Transverse colon (tissue), 4 donors: ENCODE measurements at regions not wholly inside any gene's neighbourhood (a gene's known extent, or its start where the extent isn't known, plus 50 kb on each side); places are given as distances from the start of the nearest gene placed in this dataset.

Experiments
- DNase-seq: peaks from one replicate; pipeline ENCODE4 v3.0.0-alpha.2; 2019
- H3K27ac ChIP-seq, 4 donors: fragments of 200-600 bp; sonication (generic); 2 replicates each; pipeline ENCODE4 v1.5.1; 2016 to 2018; ENCODE audit warnings: inconsistent platforms in 4 of 4
- H3K27me3 ChIP-seq: fragments of 200-600 bp; sonication (generic); 2 replicates; pipeline ENCODE4 v1.5.1; 2017; ENCODE audit warnings: inconsistent platforms
- H3K36me3 ChIP-seq, 4 donors: fragments of 200-600 bp; sonication (generic); 2 replicates each; pipeline ENCODE4 v1.5.1; 2017 to 2019; ENCODE audit warnings: inconsistent platforms in 4 of 4
- H3K4me1 ChIP-seq, 4 donors: fragments of 200-600 bp; sonication (generic); 2 replicates each; pipeline ENCODE4 v1.5.1; 2017 to 2020; ENCODE audit warnings: inconsistent platforms in 4 of 4
- H3K4me3 ChIP-seq, 4 donors: fragments of 200-600 bp; sonication (generic); 1 replicate in 1 of 4; 2 replicates in 3 of 4; pipeline versions ENCODE4 v1.5.1 to v1.6.1; 2017 to 2019; ENCODE audit warnings: inconsistent platforms in 4 of 4
- H3K9me3 ChIP-seq, 2 donors: fragments of 200-600 bp; sonication (generic); 2 replicates each; pipeline ENCODE4 v1.5.1; 2017 to 2019; ENCODE audit warnings: inconsistent platforms in 2 of 2
- EP300 ChIP-seq: sonication (generic); formaldehyde crosslinking; IDR thresholded peaks from one replicate; pipeline ENCODE4 v1.6.1; 2017; ENCODE audit warnings: antibody characterized with exemption, low read depth
- POLR2A ChIP-seq: fragments of 450-650 bp; IDR thresholded peaks from one replicate; pipeline ENCODE4 v1.6.1; 2016; ENCODE audit warnings: antibody characterized with exemption, mild to moderate bottlenecking, moderate library complexity
- POLR2AphosphoS5 ChIP-seq, 3 donors: sonication (generic); formaldehyde crosslinking; IDR thresholded peaks; one replicate each; pipeline ENCODE4 v1.6.1; 2016; ENCODE audit warnings: antibody characterized with exemption in 3 of 3
- WGBS, 2 donors: methylation state at CpG; one replicate each; pipeline ENCODE4 v1.1.5; 2018; ENCODE audit warnings: low coverage in 1 of 2; 5-methylcytosine and 5-hydroxymethylcytosine counted together
- in situ Hi-C, 4 donors: fragments of 200-750 bp; cut with MboI; loops; one replicate each; pipeline versions ENCODE4 v1.15.0 to v1.15.1; 2017; ENCODE audit warnings: low sequenced_read_pairs in 3 of 4, low pct_ligation_motif_present in 1 of 4, low pct_unique_long_range_greater_than_20kb in 1 of 4
- intact Hi-C: fragments of 100-400 bp; cut with DNase I; formaldehyde crosslinking; loops from one replicate; pipeline ENCODE4 v1.15.1; 2023; ENCODE audit warnings: low total_unique reads
- TF ChIP-seq, protein P1 (sequence below), 5 experiments: fragments of 200-600 bp in 3 of 5; fragments of 450-650 bp in 2 of 5; sonication (generic) in 3 of 5; IDR thresholded peaks; 1 replicate in 2 of 5; 2 replicates in 3 of 5; pipeline ENCODE4 v1.5.1; 2016 to 2017; ENCODE audit warnings: antibody characterized with exemption in 5 of 5, inconsistent platforms in 3 of 5, mild to moderate bottlenecking in 2 of 5, moderate library complexity in 1 of 5

DNA sequence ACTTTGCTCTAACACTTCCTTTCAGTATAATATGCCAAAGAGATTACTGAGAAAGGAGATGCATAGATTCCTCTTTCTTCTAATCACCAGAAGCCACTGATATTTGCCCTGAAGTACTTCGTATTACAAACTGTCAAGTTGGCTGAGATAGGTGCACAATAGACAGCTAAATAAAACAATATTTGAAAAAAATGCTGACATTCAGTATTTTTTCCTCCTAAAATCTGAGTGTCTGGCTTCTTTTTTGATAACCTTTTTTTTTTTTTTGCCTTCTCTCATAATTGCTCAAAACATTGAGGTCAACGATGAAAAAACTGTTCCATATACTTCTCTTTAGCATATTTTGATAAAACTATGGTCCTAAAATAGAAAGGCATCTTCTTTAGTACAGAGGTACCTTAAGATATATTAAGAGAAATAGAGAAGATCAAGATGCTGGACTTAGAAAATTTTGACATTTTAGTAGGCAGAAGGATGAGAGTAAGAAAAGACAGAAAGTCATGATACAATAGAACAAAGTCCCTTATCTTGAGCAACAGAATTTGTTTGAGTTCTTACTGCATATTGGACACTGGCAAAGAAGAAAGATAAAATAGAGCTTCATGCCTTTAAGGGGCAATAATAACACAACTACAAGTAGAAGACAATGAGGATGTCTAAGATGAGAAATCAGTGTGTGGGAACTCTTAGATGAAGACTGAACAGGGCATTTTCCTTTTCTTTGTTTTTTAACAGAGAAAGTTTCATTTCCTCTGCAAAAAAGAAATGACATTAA lies 220.7 kb downstream of the PTH2R start:
- no peak for DNase-seq
- intact Hi-C loops, result no loop called here
- H3K36me3 ChIP-seq, result no peaks in the 10 kb centered on the region
- in situ Hi-C loops, result no loop called here
- no peaks in the 10 kb centered on the region for H3K4me1 ChIP-seq
- 69 to 82% methylated on average over 2 of the region's 2 CpGs for WGBS, 2 donors
- H3K27me3 ChIP-seq, result no peaks in the 10 kb centered on the region
- no peaks in the 10 kb centered on the region for H3K9me3 ChIP-seq
- no peak overlapping the region for H3K4me3 ChIP-seq
- H3K27ac ChIP-seq, result no peak overlapping the region
- TF ChIP-seq EP300 (no peak), POLR2AphosphoS5 (IDR thresholded peaks at IDR 0.05) (no peak), POLR2A (no peak)
- TF ChIP-seq, protein P1, sequence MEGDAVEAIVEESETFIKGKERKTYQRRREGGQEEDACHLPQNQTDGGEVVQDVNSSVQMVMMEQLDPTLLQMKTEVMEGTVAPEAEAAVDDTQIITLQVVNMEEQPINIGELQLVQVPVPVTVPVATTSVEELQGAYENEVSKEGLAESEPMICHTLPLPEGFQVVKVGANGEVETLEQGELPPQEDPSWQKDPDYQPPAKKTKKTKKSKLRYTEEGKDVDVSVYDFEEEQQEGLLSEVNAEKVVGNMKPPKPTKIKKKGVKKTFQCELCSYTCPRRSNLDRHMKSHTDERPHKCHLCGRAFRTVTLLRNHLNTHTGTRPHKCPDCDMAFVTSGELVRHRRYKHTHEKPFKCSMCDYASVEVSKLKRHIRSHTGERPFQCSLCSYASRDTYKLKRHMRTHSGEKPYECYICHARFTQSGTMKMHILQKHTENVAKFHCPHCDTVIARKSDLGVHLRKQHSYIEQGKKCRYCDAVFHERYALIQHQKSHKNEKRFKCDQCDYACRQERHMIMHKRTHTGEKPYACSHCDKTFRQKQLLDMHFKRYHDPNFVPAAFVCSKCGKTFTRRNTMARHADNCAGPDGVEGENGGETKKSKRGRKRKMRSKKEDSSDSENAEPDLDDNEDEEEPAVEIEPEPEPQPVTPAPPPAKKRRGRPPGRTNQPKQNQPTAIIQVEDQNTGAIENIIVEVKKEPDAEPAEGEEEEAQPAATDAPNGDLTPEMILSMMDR (IDR thresholded peaks at IDR 0.05), result no peak

DNA sequence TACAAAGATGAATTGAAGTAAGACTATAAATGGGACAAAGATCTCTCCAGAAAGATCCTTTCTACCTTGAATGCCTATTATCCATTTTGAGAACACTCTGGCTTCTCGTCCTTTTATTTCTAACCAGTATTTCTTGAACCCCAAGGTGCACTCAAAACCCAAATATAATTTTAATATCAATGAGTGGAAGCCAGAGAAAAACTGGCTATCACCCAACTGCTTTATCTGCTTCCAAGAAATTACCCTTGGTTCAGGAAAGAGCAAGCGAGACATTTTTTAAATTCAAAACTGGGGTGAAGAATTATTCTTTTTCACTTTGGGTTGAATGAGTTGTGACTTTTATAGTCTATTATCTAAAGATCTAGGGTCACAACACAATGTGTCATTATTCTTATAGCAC lies 221.3 kb downstream of the PTH2R start:
- DNase-seq, result no peak
- in situ Hi-C loops, result no loop called here
- Histone ChIP-seq H3K4me1 (no peaks in the 10 kb centered on the region), H3K27me3 (no peaks in the 10 kb centered on the region), H3K9me3 (no peaks in the 10 kb centered on the region), H3K36me3 (no peaks in the 10 kb centered on the region), H3K27ac (no peak overlapping the region), H3K4me3 (no peak overlapping the region)
- intact Hi-C loops, result no loop called here
- 76 to 85% methylated on average over 2 of the region's 2 CpGs for WGBS, 2 donors
- TF ChIP-seq, protein P1 (IDR thresholded peaks at IDR 0.05), result no peak
- TF ChIP-seq POLR2AphosphoS5 (IDR thresholded peaks at IDR 0.05), result no peak
- no peak for TF ChIP-seq EP300
- no peak for TF ChIP-seq POLR2A

DNA sequence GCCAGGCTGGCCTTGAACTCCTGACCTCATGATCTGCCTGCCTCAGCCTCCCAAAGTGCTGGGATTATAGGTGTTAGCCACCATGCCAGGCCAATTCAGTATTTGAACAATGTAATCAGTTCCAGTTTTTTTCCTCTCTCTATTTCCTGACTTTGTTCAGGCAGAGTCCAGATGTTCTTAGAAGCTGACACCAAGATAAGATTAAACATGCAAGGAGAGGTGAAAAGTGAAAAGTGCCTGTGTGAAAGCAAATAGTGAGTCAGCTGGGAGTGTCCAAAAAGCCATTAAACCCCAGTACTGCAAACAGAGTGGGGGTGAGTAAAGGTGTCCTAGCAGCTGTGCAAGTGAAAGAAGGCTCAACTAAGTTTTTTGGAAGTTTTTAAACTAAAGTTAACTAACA lies 231.5 kb downstream of the PTH2R start:
- no peaks in the 10 kb centered on the region for H3K36me3 ChIP-seq
- peak overlapping the region in 1 of 4 donors; percentile 19 for H3K27ac ChIP-seq
- H3K9me3 ChIP-seq, result no peaks in the 10 kb centered on the region
- no peak for DNase-seq
- in situ Hi-C loops, result no loop called here
- intact Hi-C loops, result no loop called here
- TF ChIP-seq, protein P1 (IDR thresholded peaks at IDR 0.05), result no peak
- TF ChIP-seq EP300 (no peak), POLR2A (no peak), POLR2AphosphoS5 (IDR thresholded peaks at IDR 0.05) (peak in 1 of 3 donors; percentile 18)
- H3K4me1 ChIP-seq, result peaks cover 0 to 6% (median 0%) of the 10 kb centered on the region in 4 donors
- no peaks in the 10 kb centered on the region for H3K27me3 ChIP-seq
- no peak overlapping the region for H3K4me3 ChIP-seq

GRCh38 chr2:208642125-208642779 lies 235.7 kb downstream of the PTH2R start:
- intact Hi-C loops, result no loop called here
- WGBS, 2 donors, result 60 to 83% methylated on average over 1 to 2 of the region's 2 CpGs

More at GRCh38 chr2:208642125-208642779, 235.7 kb downstream of the PTH2R start:
- Histone ChIP-seq H3K4me1 (peaks cover 0 to 6% (median 0%) of the 10 kb centered on the region in 4 donors), H3K9me3 (no peaks in the 10 kb centered on the region), H3K27ac (no peak overlapping the region), H3K27me3 (no peaks in the 10 kb centered on the region), H3K36me3 (no peaks in the 10 kb centered on the region), H3K4me3 (no peak overlapping the region)
- in situ Hi-C loops, result no loop called here
- TF ChIP-seq POLR2A, result no peak
- TF ChIP-seq, protein P1 (IDR thresholded peaks at IDR 0.05), result no peak
- no peak for TF ChIP-seq POLR2AphosphoS5 (IDR thresholded peaks at IDR 0.05)
- no peak for TF ChIP-seq EP300
- no peak for DNase-seq
